Skeletal muscle tissue (tissue), 3 donors: ENCODE measurements at regions not wholly inside any gene's neighbourhood (a gene's known extent, or its start where the extent isn't known, plus 50 kb on each side); places are given as distances from the start of the nearest gene placed in this dataset.

Experiments used
- H3K27ac ChIP-seq: one replicate; pipeline ENCODE4 v1.7.0; 2013; ENCODE audit warnings: mild to moderate bottlenecking, low read depth, low read length, inconsistent platforms
- H3K27me3 ChIP-seq, 3 donors: one replicate each; pipeline ENCODE4 v1.7.0; 2013; ENCODE audit warnings: low read length in 3 of 3; ENCODE audit not compliant: control insufficient read depth in 3 of 3, insufficient read depth in 3 of 3
- H3K36me3 ChIP-seq, 3 donors: one replicate each; pipeline ENCODE4 v1.7.0; 2013; ENCODE audit warnings: low read length in 3 of 3; ENCODE audit not compliant: control insufficient read depth in 3 of 3, insufficient read depth in 3 of 3
- H3K4me1 ChIP-seq, 3 donors: one replicate each; pipeline ENCODE4 v1.7.0; 2013; ENCODE audit warnings: low read length in 3 of 3, mild to moderate bottlenecking in 3 of 3; ENCODE audit not compliant: control insufficient read depth in 3 of 3, insufficient read depth in 3 of 3
- H3K4me3 ChIP-seq, 3 donors: one replicate each; pipeline ENCODE4 v1.7.0; 2013; ENCODE audit warnings: low read length in 3 of 3
- H3K9ac ChIP-seq, 3 donors: one replicate each; pipeline ENCODE4 v1.7.0; 2013; ENCODE audit warnings: low read length in 3 of 3, mild to moderate bottlenecking in 3 of 3, moderate library complexity in 2 of 3, low read depth in 1 of 3
- H3K9me3 ChIP-seq, 3 donors: one replicate each; pipeline ENCODE4 v1.7.0; 2013; ENCODE audit warnings: low read length in 3 of 3; ENCODE audit not compliant: control insufficient read depth in 3 of 3
- donor health status: Osteomylitis.

GRCh38 chr14:82636426-82636825, 1102.8 kb upstream of the SEL1L start:
- no peak overlapping the region for H3K27ac ChIP-seq
- no peaks in the 10 kb centered on the region for H3K4me1 ChIP-seq
- no peaks in the 10 kb centered on the region for H3K9me3 ChIP-seq
- H3K9ac ChIP-seq: no peak overlapping the region
- no peaks in the 10 kb centered on the region for H3K27me3 ChIP-seq
- H3K4me3 ChIP-seq: no peak overlapping the region
- H3K36me3 ChIP-seq: no peaks in the 10 kb centered on the region

- no peaks in the 10 kb centered on the region for H3K27me3 ChIP-seq
- H3K9me3 ChIP-seq: no peaks in the 10 kb centered on the region
- H3K4me1 ChIP-seq: no peaks in the 10 kb centered on the region
- no peaks in the 10 kb centered on the region for H3K36me3 ChIP-seq
- H3K9ac ChIP-seq: no peak overlapping the region
- H3K27ac ChIP-seq: no peak overlapping the region
- no peak overlapping the region for H3K4me3 ChIP-seq
These were observed 1107.4 kb upstream of the SEL1L start for GRCh38 chr14:82641050-82641540.

GRCh38 chr14:82642425-82642824, 1108.8 kb upstream of the SEL1L start:
- Histone ChIP-seq H3K9ac (no peak overlapping the region), H3K4me3 (no peak overlapping the region), H3K4me1 (no peaks in the 10 kb centered on the region), H3K27me3 (no peaks in the 10 kb centered on the region), H3K27ac (no peak overlapping the region), H3K9me3 (no peaks in the 10 kb centered on the region), H3K36me3 (no peaks in the 10 kb centered on the region)

DNA sequence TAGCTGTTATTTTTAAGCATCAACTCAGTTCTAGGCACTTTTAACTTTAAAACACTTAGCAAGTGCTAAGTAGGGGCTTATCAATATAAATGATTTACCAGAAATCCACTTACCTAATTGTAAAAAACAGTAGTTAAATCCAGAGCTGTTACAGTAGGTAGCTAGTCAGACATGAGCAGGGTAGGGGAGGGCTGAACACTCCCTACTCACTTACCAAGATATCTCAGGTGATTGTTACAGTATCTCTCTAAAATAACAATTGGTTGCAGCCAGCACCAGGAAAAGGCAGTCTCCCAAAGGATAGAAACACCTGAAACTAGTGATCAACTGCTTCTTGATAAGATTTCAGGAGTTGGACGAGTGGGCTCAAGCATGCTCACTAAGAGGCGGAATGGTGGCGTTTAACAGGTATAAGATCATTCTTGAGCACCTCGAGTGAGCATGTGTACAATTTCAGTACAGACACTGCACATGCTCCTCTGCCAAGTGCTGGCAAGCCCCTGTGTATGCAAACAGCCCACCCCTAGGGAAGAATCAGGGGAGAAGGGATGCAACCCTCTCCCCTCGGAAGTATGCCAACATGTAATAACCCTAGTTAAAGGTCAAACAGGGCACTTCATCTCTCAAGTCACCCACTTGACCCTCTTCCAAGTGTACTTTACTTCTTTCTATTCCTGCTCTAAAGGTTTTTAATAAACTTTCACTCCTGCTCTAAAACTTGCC, 1113.6 kb upstream of the SEL1L start:
- H3K9ac ChIP-seq: no peak overlapping the region
- H3K4me3 ChIP-seq: no peak overlapping the region
- no peaks in the 10 kb centered on the region for H3K36me3 ChIP-seq
- H3K27me3 ChIP-seq: no peaks in the 10 kb centered on the region
- no peaks in the 10 kb centered on the region for H3K4me1 ChIP-seq
- no peaks in the 10 kb centered on the region for H3K9me3 ChIP-seq
- H3K27ac ChIP-seq: no peak overlapping the region

DNA sequence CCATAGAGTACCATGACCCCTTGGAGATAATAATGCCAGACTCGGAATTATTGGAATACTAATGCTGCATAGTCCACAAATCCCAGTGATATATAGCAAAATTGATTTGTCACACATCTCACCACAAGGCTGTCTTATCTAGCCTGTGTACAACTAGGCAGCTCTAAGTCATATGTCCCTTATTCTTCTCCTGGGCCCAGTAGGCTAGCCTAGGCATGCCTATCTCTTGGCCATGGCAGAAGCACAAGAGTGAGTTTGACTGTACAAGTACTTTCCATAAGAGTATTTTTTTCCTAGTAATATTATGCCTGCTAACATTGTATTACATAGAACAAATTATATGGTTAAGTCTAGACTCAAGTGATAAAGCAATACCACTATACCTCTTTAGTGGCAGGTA, 1122.1 kb upstream of the SEL1L start:
- Histone ChIP-seq H3K27me3 (no peaks in the 10 kb centered on the region), H3K36me3 (no peaks in the 10 kb centered on the region), H3K9me3 (no peaks in the 10 kb centered on the region), H3K4me1 (no peaks in the 10 kb centered on the region), H3K27ac (no peak overlapping the region), H3K4me3 (no peak overlapping the region), H3K9ac (no peak overlapping the region)

DNA sequence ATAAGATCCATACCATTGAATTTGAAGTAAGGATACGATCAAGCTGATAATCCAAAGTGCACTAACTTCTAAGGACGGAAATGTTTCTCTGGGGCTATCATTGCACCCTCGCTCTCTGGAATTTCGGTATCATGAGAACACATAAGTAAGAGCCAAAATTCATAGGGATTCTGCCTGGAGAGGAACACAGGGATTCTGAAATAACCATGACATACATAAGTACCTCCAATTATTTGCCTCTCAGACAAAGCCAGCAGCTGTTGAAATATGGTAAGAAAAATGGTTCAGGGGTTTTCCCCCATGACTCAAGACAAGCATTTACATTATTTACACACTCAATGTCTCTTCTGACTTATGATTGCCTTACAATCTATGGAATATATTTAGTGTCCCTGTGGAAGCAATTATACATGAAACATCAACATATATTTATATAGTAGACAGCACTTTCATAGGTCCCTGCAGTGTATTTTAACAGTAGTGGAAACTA, 1123.6 kb upstream of the SEL1L start:
- Histone ChIP-seq H3K9ac (no peak overlapping the region), H3K27ac (no peak overlapping the region), H3K4me3 (no peak overlapping the region), H3K9me3 (no peaks in the 10 kb centered on the region), H3K36me3 (no peaks in the 10 kb centered on the region), H3K27me3 (no peaks in the 10 kb centered on the region), H3K4me1 (no peaks in the 10 kb centered on the region)

- no peaks in the 10 kb centered on the region for H3K4me1 ChIP-seq
These were observed 1127.6 kb upstream of the SEL1L start for GRCh38 chr14:82661258-82661657.

GRCh38 chr14:82667006-82667405, 1133.4 kb upstream of the SEL1L start:
- Histone ChIP-seq H3K9ac (no peak overlapping the region), H3K4me3 (no peak overlapping the region), H3K27me3 (no peaks in the 10 kb centered on the region), H3K9me3 (no peaks in the 10 kb centered on the region), H3K4me1 (no peaks in the 10 kb centered on the region), H3K36me3 (no peaks in the 10 kb centered on the region), H3K27ac (no peak overlapping the region)

More at GRCh38 chr14:82661258-82661657, 1127.6 kb upstream of the SEL1L start:
- no peaks in the 10 kb centered on the region for H3K27me3 ChIP-seq
- no peaks in the 10 kb centered on the region for H3K9me3 ChIP-seq
- H3K36me3 ChIP-seq: no peaks in the 10 kb centered on the region
- H3K4me3 ChIP-seq: no peak overlapping the region
- H3K9ac ChIP-seq: no peak overlapping the region
- no peak overlapping the region for H3K27ac ChIP-seq

GRCh38 chr14:82667501-82667900, 1133.8 kb upstream of the SEL1L start:
- Histone ChIP-seq H3K27ac (no peak overlapping the region), H3K27me3 (no peaks in the 10 kb centered on the region), H3K9ac (no peak overlapping the region), H3K9me3 (no peaks in the 10 kb centered on the region), H3K4me3 (no peak overlapping the region), H3K36me3 (no peaks in the 10 kb centered on the region), H3K4me1 (no peaks in the 10 kb centered on the region)

GRCh38 chr14:82676403-82676802, 1142.8 kb upstream of the SEL1L start:
- Histone ChIP-seq H3K27ac (no peak overlapping the region), H3K9ac (no peak overlapping the region), H3K36me3 (no peaks in the 10 kb centered on the region), H3K4me3 (no peak overlapping the region), H3K9me3 (no peaks in the 10 kb centered on the region), H3K27me3 (no peaks in the 10 kb centered on the region), H3K4me1 (no peaks in the 10 kb centered on the region)
